ENCODE measurements at regions not wholly inside any gene's neighbourhood (a gene's known extent, or its start where the extent isn't known, plus 50 kb on each side); places are given as distances from the start of the nearest gene placed in this dataset.

GRCh38 chr5:74367934-74368333, 272.6 kb downstream of the ENC1 start:
- TF ChIP-seq CTCF (IDR thresholded peaks at IDR 0.05 in 2 of 3, conservative IDR thresholded peaks at IDR 0.05 in 1 of 3; ENCODE audit: control insufficient read depth in 2 of 3, extremely low read depth in 1 of 3, insufficient read depth in 1 of 3, low read depth in 3 of 3, low read length in 3 of 3) (no peak), ESRRA (IDR thresholded peaks at IDR 0.05; ENCODE audit: low read length) (no peak), USF2 (IDR thresholded peaks at IDR 0.05; ENCODE audit: borderline replicate concordance, low read depth, low read length) (no peak), POLR2A (IDR thresholded peaks at IDR 0.05; ENCODE audit: low read depth, low read length) (no peak), RFX5 (IDR thresholded peaks at IDR 0.05; ENCODE audit: low read depth, low read length) (no peak), REST (IDR thresholded peaks at IDR 0.05; ENCODE audit: low read depth, low read length) (no peak), EZH2 (IDR thresholded peaks at IDR 0.05; ENCODE audit: borderline replicate concordance, control insufficient read depth, low read depth, low read length) (no peak), CREM (IDR thresholded peaks at IDR 0.05; ENCODE audit: low read depth) (no peak), TCF12 (IDR thresholded peaks at IDR 0.05; ENCODE audit: low read depth, low read length) (no peak), ZZZ3 (IDR thresholded peaks at IDR 0.05; ENCODE audit: control insufficient read depth, insufficient read length, low read depth) (no peak), SIN3A (IDR thresholded peaks at IDR 0.05; ENCODE audit: low read depth, low read length) (no peak)
- TF ChIP-seq, protein P1, sequence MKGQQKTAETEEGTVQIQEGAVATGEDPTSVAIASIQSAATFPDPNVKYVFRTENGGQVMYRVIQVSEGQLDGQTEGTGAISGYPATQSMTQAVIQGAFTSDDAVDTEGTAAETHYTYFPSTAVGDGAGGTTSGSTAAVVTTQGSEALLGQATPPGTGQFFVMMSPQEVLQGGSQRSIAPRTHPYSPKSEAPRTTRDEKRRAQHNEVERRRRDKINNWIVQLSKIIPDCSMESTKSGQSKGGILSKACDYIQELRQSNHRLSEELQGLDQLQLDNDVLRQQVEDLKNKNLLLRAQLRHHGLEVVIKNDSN (IDR thresholded peaks at IDR 0.05; ENCODE audit: borderline replicate concordance, extremely low read length, insufficient read depth, low read depth, low read length) = no peak
- TF ChIP-seq, protein P2, sequence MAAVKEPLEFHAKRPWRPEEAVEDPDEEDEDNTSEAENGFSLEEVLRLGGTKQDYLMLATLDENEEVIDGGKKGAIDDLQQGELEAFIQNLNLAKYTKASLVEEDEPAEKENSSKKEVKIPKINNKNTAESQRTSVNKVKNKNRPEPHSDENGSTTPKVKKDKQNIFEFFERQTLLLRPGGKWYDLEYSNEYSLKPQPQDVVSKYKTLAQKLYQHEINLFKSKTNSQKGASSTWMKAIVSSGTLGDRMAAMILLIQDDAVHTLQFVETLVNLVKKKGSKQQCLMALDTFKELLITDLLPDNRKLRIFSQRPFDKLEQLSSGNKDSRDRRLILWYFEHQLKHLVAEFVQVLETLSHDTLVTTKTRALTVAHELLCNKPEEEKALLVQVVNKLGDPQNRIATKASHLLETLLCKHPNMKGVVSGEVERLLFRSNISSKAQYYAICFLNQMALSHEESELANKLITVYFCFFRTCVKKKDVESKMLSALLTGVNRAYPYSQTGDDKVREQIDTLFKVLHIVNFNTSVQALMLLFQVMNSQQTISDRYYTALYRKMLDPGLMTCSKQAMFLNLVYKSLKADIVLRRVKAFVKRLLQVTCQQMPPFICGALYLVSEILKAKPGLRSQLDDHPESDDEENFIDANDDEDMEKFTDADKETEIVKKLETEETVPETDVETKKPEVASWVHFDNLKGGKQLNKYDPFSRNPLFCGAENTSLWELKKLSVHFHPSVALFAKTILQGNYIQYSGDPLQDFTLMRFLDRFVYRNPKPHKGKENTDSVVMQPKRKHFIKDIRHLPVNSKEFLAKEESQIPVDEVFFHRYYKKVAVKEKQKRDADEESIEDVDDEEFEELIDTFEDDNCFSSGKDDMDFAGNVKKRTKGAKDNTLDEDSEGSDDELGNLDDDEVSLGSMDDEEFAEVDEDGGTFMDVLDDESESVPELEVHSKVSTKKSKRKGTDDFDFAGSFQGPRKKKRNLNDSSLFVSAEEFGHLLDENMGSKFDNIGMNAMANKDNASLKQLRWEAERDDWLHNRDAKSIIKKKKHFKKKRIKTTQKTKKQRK (IDR thresholded peaks at IDR 0.05; ENCODE audit: low read depth, low read length) = no peak
